ENCODE measurements at regions not wholly inside any gene's neighbourhood (a gene's known extent, or its start where the extent isn't known, plus 50 kb on each side); places are given as distances from the start of the nearest gene placed in this dataset.
"Not testable (repeated sequence)": the region's sequence is repeated elsewhere in the genome, so short reads cannot be mapped to it uniquely, and the experiment has no call there.

DNA sequence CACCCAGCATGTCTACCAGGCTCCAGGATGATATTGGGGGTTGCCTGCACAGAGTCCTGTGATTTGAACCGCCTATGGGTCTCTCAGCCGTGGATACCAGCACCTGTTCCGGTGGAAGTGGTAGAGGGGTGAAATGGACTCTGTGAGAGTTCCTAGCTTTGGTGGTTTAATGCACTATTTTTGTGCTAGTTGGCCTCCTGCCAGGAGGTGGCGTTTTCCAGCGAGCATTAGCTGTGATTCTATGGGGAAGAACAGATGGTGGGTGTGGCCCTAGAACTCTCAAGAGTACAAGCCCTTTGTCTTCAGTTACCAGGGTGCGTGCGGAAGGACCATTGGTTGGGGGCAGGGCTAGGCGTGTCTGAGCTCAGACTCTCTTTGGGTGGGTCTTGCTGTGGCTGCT lies 316.9 kb upstream of the AMOT start:
- DNase-seq (ENCODE audit: low spot score) (no peak), FAIRE-seq (no peak)

DNA sequence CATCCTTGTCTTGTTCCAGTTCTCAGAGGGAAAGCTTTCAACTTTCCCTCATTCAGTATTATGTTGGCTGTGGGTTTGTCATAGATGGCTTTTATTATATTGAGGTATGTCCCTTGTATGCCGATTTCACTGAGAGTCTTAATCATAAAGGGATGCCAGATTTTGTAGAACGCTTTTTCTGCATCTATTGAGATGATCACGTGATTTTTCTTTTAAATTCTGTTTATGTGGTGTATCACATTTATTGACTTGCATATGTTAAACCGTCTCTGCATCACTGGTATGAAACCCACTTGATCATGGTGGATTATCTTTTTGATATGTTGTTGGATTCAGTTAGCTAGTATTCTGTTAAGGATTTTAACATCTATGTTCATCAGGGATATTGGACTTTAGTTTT lies 313.7 kb upstream of the AMOT start:
- not testable (repeated sequence) for FAIRE-seq; DNase-seq (ENCODE audit: low spot score)

- DNase-seq (ENCODE audit: low spot score) (no peak), FAIRE-seq (no peak)
These were observed 296.2 kb upstream of the AMOT start for GRCh38 chrX:113136836-113137235.

DNA sequence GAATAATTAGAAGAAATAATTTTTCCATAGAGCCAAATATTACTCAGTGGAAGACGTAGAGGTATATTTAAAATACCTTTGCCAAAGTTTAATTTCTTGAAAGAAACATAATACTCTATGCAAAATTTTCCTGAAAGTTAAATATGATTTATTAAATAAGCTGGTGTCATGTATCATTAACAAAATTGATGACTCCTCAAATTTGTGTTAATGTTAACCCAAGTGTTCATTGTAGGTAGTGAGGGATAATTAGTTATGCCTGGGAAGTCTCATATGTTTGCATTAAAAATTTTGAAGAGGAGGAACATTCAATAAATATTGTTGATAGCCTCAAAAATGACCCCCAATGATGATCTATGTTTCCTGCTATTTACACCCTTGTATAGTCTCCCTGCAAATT lies 292.7 kb upstream of the AMOT start:
- FAIRE-seq: no peak
- DNase-seq (ENCODE audit: low spot score): no peak

- DNase-seq (ENCODE audit: low spot score) (no peak), FAIRE-seq (no peak)
These were observed 284.1 kb upstream of the AMOT start for GRCh38 chrX:113124693-113125092.

- DNase-seq (ENCODE audit: low spot score) (no peak), FAIRE-seq (no peak)
These were observed 234.9 kb upstream of the AMOT start for GRCh38 chrX:113075521-113075920.

DNA sequence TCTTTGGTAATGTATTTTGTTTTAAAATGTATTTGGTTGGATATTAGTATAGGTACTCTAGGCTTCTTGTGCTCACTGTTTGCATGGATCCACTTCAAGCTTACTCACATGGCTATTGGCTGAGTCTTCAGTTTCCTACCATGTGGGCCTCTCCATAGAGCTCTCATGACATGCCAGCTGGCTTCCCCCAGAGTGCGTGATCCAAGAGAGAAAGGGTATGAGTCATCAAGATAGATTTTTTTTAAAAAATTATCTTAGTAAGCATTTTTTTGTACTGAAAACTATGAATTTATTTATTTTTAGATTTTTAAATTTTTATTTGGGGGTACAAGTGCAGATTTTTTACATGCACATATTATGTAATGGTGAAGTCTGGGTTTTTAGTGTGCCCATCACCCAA lies 219.1 kb upstream of the AMOT start:
- DNase-seq (ENCODE audit: low spot score): no peak
- no peak for FAIRE-seq

DNA sequence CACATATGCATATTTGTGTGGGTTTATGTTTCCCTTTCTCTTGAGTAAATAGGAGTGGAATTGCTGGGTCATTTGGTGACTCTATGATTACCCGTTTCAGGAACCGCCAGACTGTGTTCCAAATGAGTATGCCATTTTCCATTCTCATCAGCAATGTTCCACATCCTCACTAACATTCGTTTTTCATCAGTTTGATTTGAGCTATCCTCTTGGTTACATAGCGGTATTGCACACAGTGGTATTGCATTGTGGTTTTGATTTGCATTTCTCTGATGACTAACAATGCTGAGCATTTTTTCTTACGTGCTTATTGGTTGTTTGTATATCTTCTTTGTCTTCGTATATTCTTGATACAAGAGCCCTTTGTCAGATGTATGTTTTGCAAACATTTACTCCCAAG lies 218.0 kb upstream of the AMOT start:
- FAIRE-seq: no peak

DNA sequence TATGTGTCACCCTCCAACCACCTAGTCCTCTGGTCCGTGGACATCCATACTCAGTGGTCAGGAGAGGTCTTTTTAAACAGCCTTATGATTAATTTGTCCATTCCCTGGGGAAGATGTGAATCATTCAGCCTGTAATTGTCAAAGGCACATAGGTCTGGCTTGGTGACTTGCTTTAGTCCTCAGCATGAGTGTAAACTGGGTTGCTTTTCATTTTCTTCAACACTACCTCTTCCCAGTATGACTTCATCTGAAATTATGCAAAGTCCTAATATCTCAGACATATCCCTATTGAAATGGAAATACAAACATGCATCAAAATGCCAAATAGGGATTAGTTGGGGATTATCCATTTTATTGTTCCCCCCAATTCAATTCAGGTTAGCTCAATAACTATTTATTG lies 208.3 kb upstream of the AMOT start:
- DNase-seq (ENCODE audit: low spot score) (no peak), FAIRE-seq (no peak)

More for the DNA sequence above, 218.0 kb upstream of the AMOT start:
- DNase-seq (ENCODE audit: low spot score): no peak

- DNase-seq (ENCODE audit: low spot score) (no peak), FAIRE-seq (no peak)
These were observed 207.8 kb upstream of the AMOT start for GRCh38 chrX:113048480-113048879.

DNA sequence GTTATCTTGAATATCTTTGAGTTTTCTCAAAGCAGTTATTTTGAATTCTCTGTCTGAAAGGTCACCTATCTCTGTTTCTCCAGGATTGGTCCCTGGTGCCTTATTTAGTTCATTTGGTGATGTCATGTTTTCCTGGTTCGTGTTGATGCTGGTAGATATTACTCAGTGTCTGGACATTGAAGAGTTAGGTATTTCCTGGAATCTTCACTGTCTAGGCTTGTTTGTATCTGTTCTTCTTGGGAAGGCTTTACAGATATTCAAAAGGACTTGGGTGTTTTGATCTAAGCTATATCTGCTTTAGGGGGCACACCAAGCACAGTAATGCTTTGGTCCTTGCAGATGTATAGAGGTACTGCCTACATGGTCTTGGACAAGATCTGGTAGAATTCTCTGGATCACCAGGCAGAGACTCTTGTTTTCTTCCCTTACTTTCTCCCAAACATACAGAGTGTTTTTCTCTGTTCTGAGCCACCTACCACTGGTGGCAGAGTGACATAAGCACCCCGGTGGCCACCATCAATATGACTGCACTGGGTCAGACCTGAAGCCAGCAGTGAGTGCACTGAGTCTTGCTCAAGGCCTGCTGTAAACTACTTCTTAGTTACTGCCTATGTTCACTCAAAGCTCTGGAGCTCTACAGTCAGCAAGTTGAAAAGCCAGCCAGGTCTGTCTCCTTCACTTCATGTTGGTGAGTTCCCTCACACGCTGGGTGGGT lies 193.5 kb upstream of the AMOT start:
- FAIRE-seq: no peak
- DNase-seq (ENCODE audit: low spot score): no peak

DNA sequence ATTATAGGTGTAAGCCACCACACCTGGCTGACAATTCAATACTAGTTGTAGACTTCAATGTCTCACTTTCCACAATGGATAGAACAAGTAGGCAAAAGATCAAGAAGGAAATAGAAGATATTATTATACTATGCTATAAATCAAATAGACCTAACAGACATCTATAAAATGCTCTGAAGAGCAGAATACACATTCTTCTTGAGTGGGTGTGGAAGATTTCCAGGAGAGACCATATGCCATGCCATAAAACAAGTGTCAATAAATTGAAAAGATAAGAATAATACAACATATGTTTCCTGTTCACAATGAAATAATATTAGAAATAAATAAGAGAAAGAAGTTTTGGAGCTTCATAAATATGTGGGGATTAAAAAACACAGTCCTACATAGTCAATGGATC lies 179.3 kb upstream of the AMOT start:
- no peak for DNase-seq (ENCODE audit: low spot score)
- FAIRE-seq: no peak

- no peak for DNase-seq (ENCODE audit: low spot score)
- no peak for FAIRE-seq
These were observed 169.2 kb upstream of the AMOT start for GRCh38 chrX:113009837-113010236.

DNA sequence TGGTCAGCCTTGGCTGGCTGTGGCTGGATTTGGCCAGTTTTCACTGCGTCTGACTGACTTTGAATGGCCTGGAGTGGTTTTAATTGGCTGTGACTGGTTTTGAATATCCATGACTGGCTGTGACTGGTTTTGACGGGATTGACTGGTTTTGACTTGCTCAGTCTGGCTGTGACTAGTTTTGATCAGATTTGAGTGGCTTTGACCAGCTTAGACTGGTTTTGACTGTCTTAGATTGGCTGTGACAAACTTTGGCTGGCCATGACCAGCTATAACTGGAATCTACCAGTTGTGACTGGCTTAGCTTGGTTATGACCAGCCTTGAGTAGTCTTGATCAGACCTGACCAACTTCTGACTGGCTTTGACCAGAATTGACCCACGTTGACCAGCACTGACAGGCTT lies 168.4 kb upstream of the AMOT start:
- FAIRE-seq (no peak), DNase-seq (ENCODE audit: low spot score) (no peak)

GRCh38 chrX:113001836-113002235 lies 161.2 kb upstream of the AMOT start:
- DNase-seq (ENCODE audit: low spot score): no peak
- no peak for FAIRE-seq

DNA sequence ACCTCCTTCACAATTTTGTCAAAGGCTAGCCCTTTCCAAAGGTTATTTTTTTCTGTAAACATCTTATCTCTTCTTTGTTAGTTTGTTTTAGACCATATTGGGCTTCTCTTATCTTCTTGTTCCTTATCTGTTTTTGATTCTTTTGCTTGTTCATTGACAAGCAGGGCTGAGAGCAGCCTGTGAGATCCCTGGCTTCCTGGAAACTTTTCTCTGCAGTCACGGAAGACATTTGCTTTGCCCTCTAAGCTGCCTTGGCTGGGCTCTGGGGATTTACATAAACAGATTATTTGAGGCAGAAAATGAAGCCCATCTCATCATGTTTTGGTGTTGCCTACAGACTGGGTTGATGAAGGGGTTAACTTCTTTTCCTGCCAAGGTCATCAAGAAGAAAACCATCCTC lies 157.4 kb upstream of the AMOT start:
- DNase-seq (ENCODE audit: low spot score) (no peak), FAIRE-seq (no peak)

DNA sequence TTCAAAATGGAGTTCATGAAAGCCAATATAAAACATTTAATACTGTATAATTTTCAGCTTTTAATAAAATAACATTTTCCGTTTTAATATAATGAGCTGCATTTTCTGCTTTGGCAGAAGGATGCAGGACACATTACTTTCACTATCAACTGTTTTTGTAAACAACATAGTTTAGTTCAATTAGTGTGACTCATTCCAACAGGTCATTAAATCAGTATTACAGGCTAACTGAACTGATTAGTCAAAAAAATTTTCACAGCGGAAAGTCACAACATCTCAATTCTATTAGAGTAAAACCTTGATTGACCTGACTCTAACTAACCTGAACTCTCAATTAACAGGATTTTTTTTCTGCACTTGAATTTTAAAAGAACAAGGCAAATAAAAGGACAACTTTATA lies 151.2 kb upstream of the AMOT start:
- FAIRE-seq: no peak
- no peak for DNase-seq (ENCODE audit: low spot score)

DNA sequence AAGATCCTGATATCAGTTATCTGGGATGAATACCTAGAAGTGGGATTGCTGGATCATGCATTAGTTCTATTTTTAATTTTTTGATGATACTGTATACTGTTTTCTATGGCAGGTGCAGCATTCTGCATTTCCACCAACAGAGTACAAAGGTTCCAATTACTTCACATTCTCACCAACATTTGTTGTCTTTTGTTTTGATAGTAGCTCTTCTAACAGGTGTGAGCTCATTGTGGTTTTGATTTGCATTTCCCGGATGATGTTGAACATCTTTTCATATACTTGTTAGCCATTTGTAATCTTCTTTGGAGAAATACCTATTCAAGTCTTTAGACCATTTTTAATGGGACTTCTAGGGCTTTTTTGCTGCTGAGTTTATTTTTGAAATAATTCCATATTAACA lies 139.2 kb upstream of the AMOT start:
- DNase-seq (ENCODE audit: low spot score) (no peak), FAIRE-seq (no peak)

GRCh38 chrX:112968351-112969133 lies 127.9 kb upstream of the AMOT start:
- FAIRE-seq (no peak), DNase-seq (ENCODE audit: low spot score) (no peak)

GRCh38 chrX:112967903-112968302 lies 127.3 kb upstream of the AMOT start:
- DNase-seq (ENCODE audit: low spot score) (no peak), FAIRE-seq (no peak)

- DNase-seq (ENCODE audit: low spot score) (no peak), FAIRE-seq (no peak)
These were observed 126.7 kb upstream of the AMOT start for GRCh38 chrX:112967341-112967740.

GRCh38 chrX:112961981-112962380 lies 121.3 kb upstream of the AMOT start:
- DNase-seq (ENCODE audit: low spot score) (no peak), FAIRE-seq (no peak)

- no peak for DNase-seq (ENCODE audit: low spot score)
- no peak for FAIRE-seq
These were observed 107.5 kb upstream of the AMOT start for GRCh38 chrX:112947981-112948615.

All from RCC 7860 (cell line).